Sigmoid colon (tissue), 6 donors: ENCODE measurements at regions not wholly inside any gene's neighbourhood (a gene's known extent, or its start where the extent isn't known, plus 50 kb on each side); places are given as distances from the start of the nearest gene placed in this dataset.
"Not testable (repeated sequence)": the region's sequence is repeated elsewhere in the genome, so short reads cannot be mapped to it uniquely, and the experiment has no call there.

Source experiments
- DNase-seq: peaks from one replicate; pipeline ENCODE4 v3.0.0-alpha.2; 2019
- H3K27ac ChIP-seq, 4 donors: fragments of 200-600 bp; sonication (generic); one replicate each; pipeline ENCODE4 v1.5.1; 2016 to 2019; ENCODE audit warnings: mild to moderate bottlenecking in 1 of 4
- H3K27me3 ChIP-seq, 3 donors: fragments of 200-600 bp; sonication (generic); one replicate each; pipeline ENCODE4 v1.5.1; 2019; ENCODE audit warnings: mild to moderate bottlenecking in 1 of 3
- H3K36me3 ChIP-seq, 4 donors: fragments of 200-600 bp; sonication (generic); one replicate each; pipeline ENCODE4 v1.5.1; 2016 to 2019
- H3K4me1 ChIP-seq, 4 donors: fragments of 200-600 bp; sonication (generic); one replicate each; pipeline ENCODE4 v1.5.1; 2017 to 2019
- H3K4me3 ChIP-seq, 4 donors: fragments of 200-600 bp; sonication (generic); one replicate each; pipeline ENCODE4 v1.5.1; 2017 to 2019; ENCODE audit warnings: mild to moderate bottlenecking in 2 of 4, moderate library complexity in 1 of 4
- H3K9me3 ChIP-seq, 4 donors: fragments of 200-600 bp in 3 of 4; sonication (generic) in 3 of 4; one replicate each; pipeline versions ENCODE4 v1.5.1 to v1.6.1; 2013 to 2019
- CTCF ChIP-seq, 4 experiments: fragments of 450-650 bp in 3 of 4; fragments of 200-600 bp in 1 of 4; IDR thresholded peaks; one replicate each; pipeline ENCODE4 v1.5.1; 2016 to 2019; ENCODE audit warnings: antibody characterized with exemption in 4 of 4, mild to moderate bottlenecking in 3 of 4, moderate library complexity in 2 of 4
- EP300 ChIP-seq, 4 donors: sonication (generic); formaldehyde crosslinking; IDR thresholded peaks; one replicate each; pipeline ENCODE4 v1.6.1; 2017; ENCODE audit warnings: antibody characterized with exemption in 4 of 4
- POLR2A ChIP-seq, 2 donors: fragments of 450-650 bp; IDR thresholded peaks; one replicate each; pipeline ENCODE4 v1.6.1; 2016; ENCODE audit warnings: antibody characterized with exemption in 2 of 2, mild to moderate bottlenecking in 2 of 2, moderate library complexity in 2 of 2
- POLR2AphosphoS5 ChIP-seq, 4 donors: sonication (generic); formaldehyde crosslinking; IDR thresholded peaks; one replicate each; pipeline ENCODE4 v1.6.1; 2017; ENCODE audit warnings: antibody characterized with exemption in 4 of 4
- WGBS, 2 donors: extraction: QIAGEN DNeasy Blood & Tissue Kit; methylation state at CpG; one replicate each; pipeline ENCODE4 v1.1.7; 2013; 5-methylcytosine and 5-hydroxymethylcytosine counted together
- intact Hi-C: fragments of 100-400 bp; cut with DNase I; formaldehyde crosslinking; loops from one replicate; pipeline ENCODE4 v1.15.1; 2023
- donor health status: healthy with polysubstance abuse.
- donor health status: healthy.

- H3K4me1 ChIP-seq, H3K4me3 ChIP-seq, H3K27me3 ChIP-seq, intact Hi-C loops, H3K36me3 ChIP-seq, H3K9me3 ChIP-seq, DNase-seq, H3K27ac ChIP-seq: not testable (repeated sequence)
- 90 to 91% methylated on average over 5 of the region's 5 CpGs for WGBS, 2 donors
These were observed 199.1 kb upstream of the TRPC7 start for GRCh38 chr5:136564431-136564830.

GRCh38 chr5:136563489-136563888, 198.1 kb upstream of the TRPC7 start:
- Histone ChIP-seq H3K9me3 (no peaks in the 10 kb centered on the region), H3K36me3 (no peaks in the 10 kb centered on the region), H3K27me3 (no peaks in the 10 kb centered on the region), H3K27ac (no peak overlapping the region), H3K4me3 (no peak overlapping the region), H3K4me1 (no peaks in the 10 kb centered on the region)
- no peak for TF ChIP-seq POLR2AphosphoS5 (IDR thresholded peaks at IDR 0.05)
- no peak for TF ChIP-seq CTCF (IDR thresholded peaks at IDR 0.05)
- no peak for TF ChIP-seq POLR2A (IDR thresholded peaks at IDR 0.05)
- no peak for TF ChIP-seq EP300 (IDR thresholded peaks at IDR 0.05)
- no peak for DNase-seq
- WGBS, 2 donors: 63 to 67% methylated on average over 6 of the region's 6 CpGs
- intact Hi-C loops: no loop called here

GRCh38 chr5:136560126-136560525, 194.8 kb upstream of the TRPC7 start:
- Histone ChIP-seq H3K4me1 (no peaks in the 10 kb centered on the region), H3K4me3 (no peak overlapping the region), H3K9me3 (peaks cover 0 to 3% (median 1%) of the 10 kb centered on the region in 4 donors), H3K36me3 (no peaks in the 10 kb centered on the region), H3K27ac (no peak overlapping the region), H3K27me3 (no peaks in the 10 kb centered on the region)
- no peak for TF ChIP-seq POLR2A (IDR thresholded peaks at IDR 0.05)
- no peak for TF ChIP-seq EP300 (IDR thresholded peaks at IDR 0.05)
- TF ChIP-seq POLR2AphosphoS5 (IDR thresholded peaks at IDR 0.05): no peak
- no peak for DNase-seq
- intact Hi-C loops: no loop called here
- WGBS, 2 donors: 72 to 74% methylated on average over 1 of the region's 1 CpG

GRCh38 chr5:136559651-136560050, 194.3 kb upstream of the TRPC7 start:
- no peaks in the 10 kb centered on the region for H3K27me3 ChIP-seq
- H3K9me3 ChIP-seq: peaks cover 0 to 3% (median 1%) of the 10 kb centered on the region in 4 donors
- TF ChIP-seq POLR2AphosphoS5 (IDR thresholded peaks at IDR 0.05): no peak
- TF ChIP-seq CTCF (IDR thresholded peaks at IDR 0.05): no peak
- no peak for TF ChIP-seq EP300 (IDR thresholded peaks at IDR 0.05)
- TF ChIP-seq POLR2A (IDR thresholded peaks at IDR 0.05): no peak
- intact Hi-C loops: no loop called here
- no peak overlapping the region for H3K27ac ChIP-seq
- no peaks in the 10 kb centered on the region for H3K36me3 ChIP-seq
- no peaks in the 10 kb centered on the region for H3K4me1 ChIP-seq
- no peak overlapping the region for H3K4me3 ChIP-seq
- DNase-seq: no peak
- WGBS, 2 donors: 64 to 71% methylated on average over 2 of the region's 2 CpGs

GRCh38 chr5:136547096-136547495, 181.8 kb upstream of the TRPC7 start:
- H3K27ac ChIP-seq, H3K4me3 ChIP-seq, intact Hi-C loops, H3K9me3 ChIP-seq, H3K4me1 ChIP-seq, H3K36me3 ChIP-seq, DNase-seq, H3K27me3 ChIP-seq: not testable (repeated sequence)
- 86 to 92% methylated on average over 2 of the region's 2 CpGs for WGBS, 2 donors

GRCh38 chr5:136546441-136546840, 181.1 kb upstream of the TRPC7 start:
- H3K4me1 ChIP-seq, H3K27me3 ChIP-seq, intact Hi-C loops, H3K9me3 ChIP-seq, H3K27ac ChIP-seq, DNase-seq, H3K36me3 ChIP-seq, H3K4me3 ChIP-seq: not testable (repeated sequence)
- WGBS, 2 donors: 75 to 89% methylated on average over 3 of the region's 3 CpGs

GRCh38 chr5:136545031-136545430, 179.7 kb upstream of the TRPC7 start:
- H3K36me3 ChIP-seq, H3K27ac ChIP-seq, H3K27me3 ChIP-seq, H3K4me3 ChIP-seq, intact Hi-C loops, DNase-seq, H3K9me3 ChIP-seq, H3K4me1 ChIP-seq: not testable (repeated sequence)
- 41 to 79% methylated on average over 5 of the region's 5 CpGs for WGBS, 2 donors
